Endodermal cell (in vitro differentiated cells): ENCODE measurements at regions not wholly inside any gene's neighbourhood (a gene's known extent, or its start where the extent isn't known, plus 50 kb on each side); places are given as distances from the start of the nearest gene placed in this dataset.

Experiments
- DNase-seq: peaks from one replicate; pipeline ENCODE4 v3.0.0-alpha.2; 2017
- H3K27ac ChIP-seq: 2 replicates; pipeline ENCODE4 v1.5.1; 2013; ENCODE audit warnings: mild to moderate bottlenecking, low read depth, low read length, moderate library complexity
- H3K27me3 ChIP-seq: 2 replicates; pipeline ENCODE4 v1.6.1; 2013; ENCODE audit warnings: mild to moderate bottlenecking, low read length, moderate library complexity; ENCODE audit not compliant: insufficient read depth, control insufficient read depth, poor library complexity, severe bottlenecking
- H3K36me3 ChIP-seq: 2 replicates; pipeline ENCODE4 v1.7.0; 2013; ENCODE audit warnings: mild to moderate bottlenecking, low read length, moderate library complexity; ENCODE audit not compliant: control insufficient read depth, insufficient read depth
- H3K4me1 ChIP-seq: one replicate; pipeline ENCODE4 v1.7.0; 2013; ENCODE audit warnings: low read length; ENCODE audit not compliant: control insufficient read depth, insufficient read depth
- H3K4me3 ChIP-seq: 2 replicates; pipeline ENCODE4 v1.5.1; 2013; ENCODE audit warnings: mild to moderate bottlenecking, low read length, moderate library complexity
- H3K9ac ChIP-seq: 2 replicates; pipeline ENCODE4 v1.6.1; 2013; ENCODE audit warnings: mild to moderate bottlenecking, low read length, moderate library complexity; ENCODE audit not compliant: poor library complexity, severe bottlenecking; ENCODE audit errors: extremely low read depth
- H3K9me3 ChIP-seq: 2 replicates; pipeline ENCODE4 v1.6.1; 2013; ENCODE audit warnings: mild to moderate bottlenecking, low read length, moderate library complexity; ENCODE audit not compliant: control insufficient read depth
- H3K27ac Mint-ChIP-seq: 2 replicates; pipeline ENCODE4 v1.8.0; 2020; ENCODE audit warnings: mixed read lengths
- H3K27me3 Mint-ChIP-seq: 2 replicates; pipeline ENCODE4 v1.8.0; 2021; ENCODE audit warnings: mild to moderate bottlenecking, mixed read lengths; ENCODE audit not compliant: insufficient read depth
- H3K36me3 Mint-ChIP-seq: 2 replicates; pipeline ENCODE4 v1.8.0; 2020; ENCODE audit warnings: low read depth, mixed read lengths
- H3K4me1 Mint-ChIP-seq: 2 replicates; pipeline ENCODE4 v1.8.0; 2020; ENCODE audit warnings: mixed read lengths
- H3K4me3 Mint-ChIP-seq: 2 replicates; pipeline ENCODE4 v1.8.0; 2020; ENCODE audit warnings: mild to moderate bottlenecking, moderate library complexity, mixed read lengths
- H3K9me3 Mint-ChIP-seq: 2 replicates; pipeline ENCODE4 v1.8.0; 2020; ENCODE audit warnings: mild to moderate bottlenecking, mixed read lengths
- WGBS, 2 experiments: methylation state at CpG; one replicate each; pipeline versions ENCODE4 v1.1.5 to v1.1.7; 2013; ENCODE audit warnings: missing lambda C conversion rate in 2 of 2, mixed read lengths in 1 of 2; ENCODE audit not compliant: insufficient coverage in 1 of 2, insufficient read length in 1 of 2; 5-methylcytosine and 5-hydroxymethylcytosine counted together
- TF ChIP-seq, protein P1 (sequence below): fragments of 200-600 bp; sonication (generic); conservative IDR thresholded peaks from 2 replicates; pipeline ENCODE4 v1.5.0; 2021; ENCODE audit warnings: antibody characterized with exemption, mild to moderate bottlenecking

DNA sequence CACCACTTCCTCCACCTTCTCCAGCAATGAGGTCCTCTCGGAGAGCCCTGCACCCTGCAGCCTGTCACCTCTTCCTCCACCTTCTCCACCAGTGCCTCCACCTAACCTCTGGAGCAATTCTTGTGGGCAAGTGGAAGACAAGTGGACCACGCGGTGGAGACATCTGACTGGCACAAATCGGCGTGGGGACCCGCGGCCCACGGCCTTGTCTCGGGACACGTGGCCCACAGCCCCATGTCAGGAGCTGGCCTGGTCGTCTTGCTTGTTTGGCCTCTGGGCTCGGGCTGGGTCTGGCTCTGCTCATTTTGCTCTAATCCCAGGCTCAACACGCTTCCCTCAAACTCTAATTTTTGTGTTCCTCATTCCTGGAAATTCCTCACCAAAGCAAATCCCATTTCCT, 393.1 kb upstream of the IRX1 start:
- TF ChIP-seq, protein P1, sequence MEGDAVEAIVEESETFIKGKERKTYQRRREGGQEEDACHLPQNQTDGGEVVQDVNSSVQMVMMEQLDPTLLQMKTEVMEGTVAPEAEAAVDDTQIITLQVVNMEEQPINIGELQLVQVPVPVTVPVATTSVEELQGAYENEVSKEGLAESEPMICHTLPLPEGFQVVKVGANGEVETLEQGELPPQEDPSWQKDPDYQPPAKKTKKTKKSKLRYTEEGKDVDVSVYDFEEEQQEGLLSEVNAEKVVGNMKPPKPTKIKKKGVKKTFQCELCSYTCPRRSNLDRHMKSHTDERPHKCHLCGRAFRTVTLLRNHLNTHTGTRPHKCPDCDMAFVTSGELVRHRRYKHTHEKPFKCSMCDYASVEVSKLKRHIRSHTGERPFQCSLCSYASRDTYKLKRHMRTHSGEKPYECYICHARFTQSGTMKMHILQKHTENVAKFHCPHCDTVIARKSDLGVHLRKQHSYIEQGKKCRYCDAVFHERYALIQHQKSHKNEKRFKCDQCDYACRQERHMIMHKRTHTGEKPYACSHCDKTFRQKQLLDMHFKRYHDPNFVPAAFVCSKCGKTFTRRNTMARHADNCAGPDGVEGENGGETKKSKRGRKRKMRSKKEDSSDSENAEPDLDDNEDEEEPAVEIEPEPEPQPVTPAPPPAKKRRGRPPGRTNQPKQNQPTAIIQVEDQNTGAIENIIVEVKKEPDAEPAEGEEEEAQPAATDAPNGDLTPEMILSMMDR, result no peak
- no peak overlapping the region for H3K27ac Mint-ChIP-seq
- DNase-seq, result no peak
- H3K36me3 Mint-ChIP-seq, result no peaks in the 10 kb centered on the region
- peaks cover 6% of the 10 kb centered on the region for H3K4me1 Mint-ChIP-seq
- Histone ChIP-seq H3K36me3 (no peaks in the 10 kb centered on the region), H3K27ac (no peak overlapping the region), H3K27me3 (peaks cover 6% of the 10 kb centered on the region), H3K4me3 (no peak overlapping the region), H3K9me3 (no peaks in the 10 kb centered on the region), H3K4me1 (no peaks in the 10 kb centered on the region), H3K9ac (no peak overlapping the region)
- peaks cover 47% of the 10 kb centered on the region for H3K27me3 Mint-ChIP-seq
- WGBS, 2 experiments, result 92 to 95% methylated on average over 7 to 13 of the region's 13 CpGs
- H3K4me3 Mint-ChIP-seq, result no peak overlapping the region
- H3K9me3 Mint-ChIP-seq, result peaks cover 2% of the 10 kb centered on the region

DNA sequence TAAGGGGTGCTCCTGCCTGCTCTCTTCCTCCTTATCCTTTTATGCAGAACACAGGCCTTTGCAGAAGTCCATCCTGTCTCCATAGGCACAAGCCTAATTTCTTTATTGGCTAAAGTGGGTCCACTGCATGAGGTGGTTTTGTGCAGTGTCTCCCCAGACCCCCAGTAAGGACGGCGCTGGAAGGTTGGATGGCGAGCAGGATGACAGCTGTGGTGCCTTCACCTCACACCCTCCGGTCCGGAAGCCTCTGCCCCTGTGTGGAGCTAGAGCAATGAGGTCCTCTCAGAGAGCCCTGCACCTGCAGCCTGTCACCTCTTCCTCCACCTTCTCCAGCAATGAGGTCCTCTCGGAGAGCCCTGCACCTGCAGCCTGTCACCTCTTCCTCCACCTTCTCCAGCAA, 393.7 kb upstream of the IRX1 start:
- Histone ChIP-seq H3K9ac (no peak overlapping the region), H3K27ac (no peak overlapping the region), H3K4me1 (no peaks in the 10 kb centered on the region), H3K27me3 (peaks cover 11% of the 10 kb centered on the region), H3K36me3 (no peaks in the 10 kb centered on the region), H3K4me3 (no peak overlapping the region), H3K9me3 (no peaks in the 10 kb centered on the region)
- TF ChIP-seq, protein P1, result no peak
- H3K36me3 Mint-ChIP-seq, result no peaks in the 10 kb centered on the region
- peaks cover 2% of the 10 kb centered on the region for H3K9me3 Mint-ChIP-seq
- no peak overlapping the region for H3K4me3 Mint-ChIP-seq
- 94 to 100% methylated on average over 3 to 5 of the region's 6 CpGs for WGBS, 2 experiments
- peaks cover 12% of the 10 kb centered on the region for H3K4me1 Mint-ChIP-seq
- H3K27me3 Mint-ChIP-seq, result peaks cover 53% of the 10 kb centered on the region
- H3K27ac Mint-ChIP-seq, result no peak overlapping the region
- DNase-seq, result no peak

DNA sequence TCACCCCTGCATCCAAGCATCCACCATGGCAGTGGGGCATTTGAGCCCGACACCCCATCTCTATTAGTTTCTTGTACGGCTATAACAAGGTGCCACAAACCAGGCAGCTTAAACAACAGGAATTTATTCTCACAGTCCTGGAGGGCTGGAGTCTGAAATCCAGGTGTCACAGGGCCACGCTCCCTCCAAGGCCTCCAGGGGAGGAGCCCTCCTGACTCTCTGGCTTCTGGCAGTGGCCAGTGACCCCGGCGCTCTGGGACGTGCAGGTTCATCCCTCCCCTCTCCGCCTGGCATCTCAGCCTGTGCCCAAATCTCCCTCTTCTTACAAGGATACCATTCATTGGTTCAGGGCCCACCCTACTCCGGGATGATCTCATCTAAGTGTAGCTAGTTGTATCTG, 394.5 kb upstream of the IRX1 start:
- H3K9me3 Mint-ChIP-seq, result peaks cover 2% of the 10 kb centered on the region
- no peak overlapping the region for H3K4me3 ChIP-seq
- peaks cover 13% of the 10 kb centered on the region for H3K27me3 ChIP-seq
- H3K27ac Mint-ChIP-seq, result no peak overlapping the region
- H3K27ac ChIP-seq, result no peak overlapping the region
- H3K4me3 Mint-ChIP-seq, result no peak overlapping the region
- no peak for DNase-seq
- peaks cover 52% of the 10 kb centered on the region for H3K27me3 Mint-ChIP-seq
- no peaks in the 10 kb centered on the region for H3K4me1 ChIP-seq
- no peaks in the 10 kb centered on the region for H3K36me3 ChIP-seq
- no peak overlapping the region for H3K9ac ChIP-seq
- H3K9me3 ChIP-seq, result no peaks in the 10 kb centered on the region
- H3K36me3 Mint-ChIP-seq, result no peaks in the 10 kb centered on the region
- 93 to 96% methylated on average over 6 to 8 of the region's 8 CpGs for WGBS, 2 experiments
- TF ChIP-seq, protein P1, result no peak
- peaks cover 16% of the 10 kb centered on the region for H3K4me1 Mint-ChIP-seq
